GM23338 (cell line): ENCODE measurements at regions not wholly inside any gene's neighbourhood (a gene's known extent, or its start where the extent isn't known, plus 50 kb on each side); places are given as distances from the start of the nearest gene placed in this dataset.

Experiments
- ATAC-seq: fragments of 200-7000 bp; cut with Tn5 transposase; 3 replicates; pipeline ENCODE4 v1.9.1; 2020
- DNase-seq: peaks from one replicate; pipeline ENCODE4 v3.0.0-alpha.2; 2015; ENCODE audit warnings: low spot score
- H2AFZ ChIP-seq: fragments of 200-600 bp; sonication (generic); 2 replicates; pipeline ENCODE4 v1.8.0; 2016; ENCODE audit warnings: antibody characterized with exemption, mild to moderate bottlenecking, moderate library complexity
- H3F3A ChIP-seq: fragments of 200-600 bp; sonication (generic); replicated peaks from 2 replicates; pipeline ENCODE4 v1.8.0; 2017; ENCODE audit warnings: antibody characterized with exemption, mixed run types, low read depth
- H3K27ac ChIP-seq: fragments of 200-600 bp; sonication (generic); 2 replicates; pipeline ENCODE4 v1.6.1; 2016; ENCODE audit warnings: low read depth
- H3K27me3 ChIP-seq: fragments of 200-600 bp; sonication (generic); 2 replicates; pipeline ENCODE4 v1.8.0; 2016; ENCODE audit warnings: mild to moderate bottlenecking, mixed run types, moderate library complexity; ENCODE audit not compliant: insufficient read depth
- H3K36me3 ChIP-seq: fragments of 200-600 bp; sonication (generic); 2 replicates; pipeline ENCODE4 v1.8.0; 2016; ENCODE audit warnings: mild to moderate bottlenecking; ENCODE audit not compliant: insufficient read depth
- H3K4me1 ChIP-seq: fragments of 200-600 bp; sonication (generic); 2 replicates; pipeline ENCODE4 v1.8.0; 2016; ENCODE audit warnings: mild to moderate bottlenecking, moderate library complexity; ENCODE audit not compliant: insufficient read depth
- H3K4me2 ChIP-seq: fragments of 200-600 bp; sonication (generic); 2 replicates; pipeline ENCODE4 v1.7.1; 2017; ENCODE audit warnings: mixed run types
- H3K4me3 ChIP-seq: fragments of 200-600 bp; sonication (generic); 2 replicates; pipeline ENCODE4 v1.6.1; 2016; ENCODE audit warnings: mixed run types
- H3K79me2 ChIP-seq: fragments of 200-600 bp; sonication (generic); replicated peaks from 2 replicates; pipeline ENCODE4 v1.8.0; 2017; ENCODE audit warnings: mild to moderate bottlenecking; ENCODE audit not compliant: insufficient read depth
- H3K9me2 ChIP-seq: fragments of 200-600 bp; sonication (generic); 2 replicates; pipeline ENCODE4 v1.8.0; 2017; ENCODE audit not compliant: insufficient read depth
- H4K20me1 ChIP-seq: fragments of 200-600 bp; sonication (generic); replicated peaks from 2 replicates; pipeline ENCODE4 v1.8.0; 2017; ENCODE audit warnings: mild to moderate bottlenecking; ENCODE audit not compliant: insufficient read depth
- H3K27ac Mint-ChIP-seq: 2 replicates; pipeline ENCODE4 v1.8.0; 2020; ENCODE audit warnings: inconsistent platforms, mild to moderate bottlenecking, moderate library complexity, mixed read lengths
- H3K27me3 Mint-ChIP-seq: 3 replicates; pipeline ENCODE4 v1.8.0; 2022; ENCODE audit warnings: low read depth, mild to moderate bottlenecking, moderate library complexity, mixed read lengths, inconsistent platforms; ENCODE audit not compliant: insufficient read depth, poor library complexity
- H3K36me3 Mint-ChIP-seq: 3 replicates; pipeline ENCODE4 v1.8.0; 2021; ENCODE audit warnings: low read depth, mild to moderate bottlenecking, inconsistent platforms, moderate library complexity, mixed read lengths
- H3K4me1 Mint-ChIP-seq: 3 replicates; pipeline ENCODE4 v1.8.0; 2020; ENCODE audit warnings: mild to moderate bottlenecking, inconsistent platforms, mixed read lengths
- H3K4me3 Mint-ChIP-seq: 3 replicates; pipeline ENCODE4 v1.8.0; 2021; ENCODE audit warnings: moderate library complexity, mild to moderate bottlenecking, inconsistent platforms, mixed read lengths
- H3K9me3 Mint-ChIP-seq: 3 replicates; pipeline ENCODE4 v1.8.0; 2020; ENCODE audit warnings: moderate library complexity, mild to moderate bottlenecking, inconsistent platforms, mixed read lengths
- CREB1 ChIP-seq: fragments of 250-450 bp; sonication (Bioruptor Pico); IDR thresholded peaks from 2 replicates; pipeline ENCODE4 v1.5.0; 2020; ENCODE audit warnings: low read depth, mild to moderate bottlenecking, moderate library complexity
- ETS1 ChIP-seq: IDR thresholded peaks from 2 replicates; pipeline ENCODE4 v1.6.1; 2016; ENCODE audit warnings: antibody characterized with exemption
- EZH2 ChIP-seq: fragments of 200-600 bp; sonication (generic); IDR thresholded peaks from one replicate; pipeline ENCODE4 v1.8.0; 2017; ENCODE audit warnings: antibody characterized with exemption, mild to moderate bottlenecking, low read depth; ENCODE audit not compliant: unreplicated experiment
- EZH2phosphoT487 ChIP-seq: fragments of 200-600 bp; sonication (generic); IDR thresholded peaks from one replicate; pipeline ENCODE4 v1.8.1; 2018; ENCODE audit warnings: antibody characterized with exemption; ENCODE audit not compliant: unreplicated experiment
- JUNB ChIP-seq: IDR thresholded peaks from one replicate; pipeline ENCODE4 v1.6.1; 2016; ENCODE audit warnings: antibody characterized with exemption; ENCODE audit not compliant: unreplicated experiment
- NANOG ChIP-seq: IDR thresholded peaks from 2 replicates; pipeline ENCODE4 v1.6.1; 2016; ENCODE audit warnings: antibody characterized with exemption, borderline replicate concordance
- POLR2AphosphoS5 ChIP-seq: IDR thresholded peaks from 2 replicates; pipeline ENCODE4 v1.6.1; 2016; ENCODE audit warnings: antibody characterized with exemption, low read depth
- STAT1 ChIP-seq: IDR thresholded peaks from one replicate; pipeline ENCODE4 v1.6.1; 2016; ENCODE audit warnings: antibody characterized with exemption; ENCODE audit not compliant: unreplicated experiment
- ZNF114 ChIP-seq: fragments of 250-450 bp; sonication (Bioruptor Pico); IDR thresholded peaks from 2 replicates; pipeline ENCODE4 v1.5.0; 2020; ENCODE audit warnings: mild to moderate bottlenecking, moderate library complexity
- ZNF331 ChIP-seq: fragments of 250-450 bp; sonication (Bioruptor Pico); IDR thresholded peaks from 2 replicates; pipeline ENCODE4 v1.5.0; 2020; ENCODE audit warnings: low read depth, mild to moderate bottlenecking, moderate library complexity
- ZNF462 ChIP-seq: fragments of 250-450 bp; sonication (Bioruptor Pico); IDR thresholded peaks from 2 replicates; pipeline ENCODE4 v1.5.0; 2020; ENCODE audit warnings: mild to moderate bottlenecking, moderate library complexity
- TF ChIP-seq, protein P1 (sequence below): IDR thresholded peaks from one replicate; pipeline ENCODE4 v1.6.1; 2018; ENCODE audit warnings: antibody characterized with exemption; ENCODE audit not compliant: unreplicated experiment
- TF ChIP-seq, protein P2 (sequence below), 2 experiments: fragments of 200-600 bp in 1 of 2; sonication (generic) in 1 of 2; conservative IDR thresholded peaks; 2 replicates each; pipeline versions ENCODE4 v1.5.1 to v1.6.1; 2016 to 2017; ENCODE audit warnings: antibody characterized with exemption in 2 of 2, low read depth in 2 of 2, mild to moderate bottlenecking in 2 of 2, moderate library complexity in 1 of 2

DNA sequence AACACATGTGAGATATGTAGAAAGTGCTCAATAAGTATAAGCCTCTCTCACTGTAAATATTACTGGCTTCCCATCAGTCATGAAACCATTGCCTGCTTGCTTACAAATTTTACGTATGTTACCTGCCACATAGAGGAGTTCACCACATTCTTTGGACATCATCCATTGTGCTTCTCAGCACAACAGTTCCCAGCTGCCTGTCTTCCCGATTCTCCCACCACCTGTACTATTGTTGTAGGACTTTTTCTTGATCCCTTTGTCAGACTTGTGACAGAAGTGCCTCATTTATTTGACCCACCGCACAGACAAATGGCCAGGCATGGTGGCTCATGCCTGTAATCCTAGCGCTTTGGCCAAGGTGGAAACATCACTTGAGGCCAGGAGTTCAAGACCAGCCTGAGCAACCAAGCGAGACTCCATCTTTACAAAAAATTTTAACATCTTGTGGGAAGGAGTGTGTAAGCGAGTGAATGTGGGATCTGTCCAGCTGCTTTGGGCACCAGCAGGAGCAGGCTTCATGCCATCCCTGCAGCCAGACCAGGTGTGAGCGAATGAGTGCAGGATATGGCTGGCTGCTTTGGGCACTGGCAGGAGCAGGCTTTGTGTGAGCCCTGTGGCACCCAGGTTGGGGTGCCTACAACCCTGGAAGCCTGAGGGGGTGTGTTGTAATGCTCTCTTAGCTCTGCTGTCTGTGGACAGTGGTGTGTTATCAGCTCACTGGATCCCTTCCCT, 139.9 kb upstream of the ELL2 start:
- no peaks in the 10 kb centered on the region for H3K27me3 ChIP-seq
- no peaks in the 10 kb centered on the region for H4K20me1 ChIP-seq
- ATAC-seq (no peak), DNase-seq (no peak)
- H3K79me2 ChIP-seq = no peaks in the 10 kb centered on the region
- no peaks in the 10 kb centered on the region for H3K4me1 ChIP-seq
- Mint-ChIP-seq H3K36me3 (no peaks in the 10 kb centered on the region; the same call in 2 of the 3 replicates), H3K4me1 (no peaks in the 10 kb centered on the region), H3K9me3 (peaks cover 15% of the 10 kb centered on the region; the same call in 2 of the 3 replicates), H3K4me3 (no peak overlapping the region), H3K27me3 (no peaks in the 10 kb centered on the region), H3K27ac (no peak overlapping the region)
- no peak overlapping the region for H2AFZ ChIP-seq
- no peak for TF ChIP-seq EZH2phosphoT487
- TF ChIP-seq EZH2 = no peak
- TF ChIP-seq ZNF114 (CRISPR knock-in tag) = no peak
- no peak for TF ChIP-seq POLR2AphosphoS5
- TF ChIP-seq CREB1 (CRISPR knock-in tag) = no peak
- TF ChIP-seq, protein P1, sequence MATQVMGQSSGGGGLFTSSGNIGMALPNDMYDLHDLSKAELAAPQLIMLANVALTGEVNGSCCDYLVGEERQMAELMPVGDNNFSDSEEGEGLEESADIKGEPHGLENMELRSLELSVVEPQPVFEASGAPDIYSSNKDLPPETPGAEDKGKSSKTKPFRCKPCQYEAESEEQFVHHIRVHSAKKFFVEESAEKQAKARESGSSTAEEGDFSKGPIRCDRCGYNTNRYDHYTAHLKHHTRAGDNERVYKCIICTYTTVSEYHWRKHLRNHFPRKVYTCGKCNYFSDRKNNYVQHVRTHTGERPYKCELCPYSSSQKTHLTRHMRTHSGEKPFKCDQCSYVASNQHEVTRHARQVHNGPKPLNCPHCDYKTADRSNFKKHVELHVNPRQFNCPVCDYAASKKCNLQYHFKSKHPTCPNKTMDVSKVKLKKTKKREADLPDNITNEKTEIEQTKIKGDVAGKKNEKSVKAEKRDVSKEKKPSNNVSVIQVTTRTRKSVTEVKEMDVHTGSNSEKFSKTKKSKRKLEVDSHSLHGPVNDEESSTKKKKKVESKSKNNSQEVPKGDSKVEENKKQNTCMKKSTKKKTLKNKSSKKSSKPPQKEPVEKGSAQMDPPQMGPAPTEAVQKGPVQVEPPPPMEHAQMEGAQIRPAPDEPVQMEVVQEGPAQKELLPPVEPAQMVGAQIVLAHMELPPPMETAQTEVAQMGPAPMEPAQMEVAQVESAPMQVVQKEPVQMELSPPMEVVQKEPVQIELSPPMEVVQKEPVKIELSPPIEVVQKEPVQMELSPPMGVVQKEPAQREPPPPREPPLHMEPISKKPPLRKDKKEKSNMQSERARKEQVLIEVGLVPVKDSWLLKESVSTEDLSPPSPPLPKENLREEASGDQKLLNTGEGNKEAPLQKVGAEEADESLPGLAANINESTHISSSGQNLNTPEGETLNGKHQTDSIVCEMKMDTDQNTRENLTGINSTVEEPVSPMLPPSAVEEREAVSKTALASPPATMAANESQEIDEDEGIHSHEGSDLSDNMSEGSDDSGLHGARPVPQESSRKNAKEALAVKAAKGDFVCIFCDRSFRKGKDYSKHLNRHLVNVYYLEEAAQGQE = no peak
- TF ChIP-seq NANOG = no peak
- TF ChIP-seq, protein P2, sequence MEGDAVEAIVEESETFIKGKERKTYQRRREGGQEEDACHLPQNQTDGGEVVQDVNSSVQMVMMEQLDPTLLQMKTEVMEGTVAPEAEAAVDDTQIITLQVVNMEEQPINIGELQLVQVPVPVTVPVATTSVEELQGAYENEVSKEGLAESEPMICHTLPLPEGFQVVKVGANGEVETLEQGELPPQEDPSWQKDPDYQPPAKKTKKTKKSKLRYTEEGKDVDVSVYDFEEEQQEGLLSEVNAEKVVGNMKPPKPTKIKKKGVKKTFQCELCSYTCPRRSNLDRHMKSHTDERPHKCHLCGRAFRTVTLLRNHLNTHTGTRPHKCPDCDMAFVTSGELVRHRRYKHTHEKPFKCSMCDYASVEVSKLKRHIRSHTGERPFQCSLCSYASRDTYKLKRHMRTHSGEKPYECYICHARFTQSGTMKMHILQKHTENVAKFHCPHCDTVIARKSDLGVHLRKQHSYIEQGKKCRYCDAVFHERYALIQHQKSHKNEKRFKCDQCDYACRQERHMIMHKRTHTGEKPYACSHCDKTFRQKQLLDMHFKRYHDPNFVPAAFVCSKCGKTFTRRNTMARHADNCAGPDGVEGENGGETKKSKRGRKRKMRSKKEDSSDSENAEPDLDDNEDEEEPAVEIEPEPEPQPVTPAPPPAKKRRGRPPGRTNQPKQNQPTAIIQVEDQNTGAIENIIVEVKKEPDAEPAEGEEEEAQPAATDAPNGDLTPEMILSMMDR (conservative IDR thresholded peaks at IDR 0.05; ENCODE audit: low read depth in 2 of 2) = no peak
- TF ChIP-seq ZNF462 (CRISPR knock-in tag) = no peak
- no peak for TF ChIP-seq ETS1
- no peak for TF ChIP-seq ZNF331 (CRISPR knock-in tag)
- no peak for TF ChIP-seq JUNB
- TF ChIP-seq STAT1 = no peak
- no peaks in the 10 kb centered on the region; the same call in 1 of the 2 replicates for H3K36me3 ChIP-seq
- no peak overlapping the region for H3K4me3 ChIP-seq
- no peak overlapping the region for H3K27ac ChIP-seq
- no peak overlapping the region for H3K4me2 ChIP-seq
- no peaks in the 10 kb centered on the region; the same call in 1 of the 2 replicates for H3K9me2 ChIP-seq
- no peaks in the 10 kb centered on the region for H3F3A ChIP-seq
